ENCODE measurements at regions not wholly inside any gene's neighbourhood (a gene's known extent, or its start where the extent isn't known, plus 50 kb on each side); places are given as distances from the start of the nearest gene placed in this dataset.
A peak's percentile ranks its signal among the peaks of the same experiment; 100 is the strongest.

GRCh38 chr20:50370036-50370566, 140.1 kb upstream of the PTPN1 start:
- Histone ChIP-seq H3K9me3 (no peaks in the 10 kb centered on the region), H3K27me3 (ENCODE audit: insufficient read depth in 3 of 3, low read length in 2 of 3) (no peaks in the 10 kb centered on the region), H3K36me3 (ENCODE audit: insufficient read depth in 1 of 2, low read depth in 1 of 2) (no peaks in the 10 kb centered on the region), H3K4me3 (no peak overlapping the region), H3K4me1 (peaks cover 14% of the 10 kb centered on the region), H3K27ac (no peak overlapping the region)
- no peak for DNase-seq
- TF ChIP-seq, protein P1, sequence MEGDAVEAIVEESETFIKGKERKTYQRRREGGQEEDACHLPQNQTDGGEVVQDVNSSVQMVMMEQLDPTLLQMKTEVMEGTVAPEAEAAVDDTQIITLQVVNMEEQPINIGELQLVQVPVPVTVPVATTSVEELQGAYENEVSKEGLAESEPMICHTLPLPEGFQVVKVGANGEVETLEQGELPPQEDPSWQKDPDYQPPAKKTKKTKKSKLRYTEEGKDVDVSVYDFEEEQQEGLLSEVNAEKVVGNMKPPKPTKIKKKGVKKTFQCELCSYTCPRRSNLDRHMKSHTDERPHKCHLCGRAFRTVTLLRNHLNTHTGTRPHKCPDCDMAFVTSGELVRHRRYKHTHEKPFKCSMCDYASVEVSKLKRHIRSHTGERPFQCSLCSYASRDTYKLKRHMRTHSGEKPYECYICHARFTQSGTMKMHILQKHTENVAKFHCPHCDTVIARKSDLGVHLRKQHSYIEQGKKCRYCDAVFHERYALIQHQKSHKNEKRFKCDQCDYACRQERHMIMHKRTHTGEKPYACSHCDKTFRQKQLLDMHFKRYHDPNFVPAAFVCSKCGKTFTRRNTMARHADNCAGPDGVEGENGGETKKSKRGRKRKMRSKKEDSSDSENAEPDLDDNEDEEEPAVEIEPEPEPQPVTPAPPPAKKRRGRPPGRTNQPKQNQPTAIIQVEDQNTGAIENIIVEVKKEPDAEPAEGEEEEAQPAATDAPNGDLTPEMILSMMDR (IDR thresholded peaks at IDR 0.05) = no peak
- intact Hi-C loops (cut with DNase I) = no loop called here
- 89 to 95% (median 92%) methylated on average over 11 of the region's 11 CpGs for WGBS, 3 donors
- no peak for ATAC-seq

- TF ChIP-seq, protein P1 (IDR thresholded peaks at IDR 0.05) = no peak
- H3K36me3 ChIP-seq (ENCODE audit: insufficient read depth in 1 of 2, low read depth in 1 of 2) = no peaks in the 10 kb centered on the region
- H3K4me1 ChIP-seq = peaks cover 14% of the 10 kb centered on the region
- ATAC-seq (no peak), DNase-seq (no peak)
- intact Hi-C loops (cut with DNase I) = no loop called here
- WGBS, 3 donors = 85 to 88% (median 87%) methylated on average over 13 of the region's 13 CpGs
- no peaks in the 10 kb centered on the region for H3K27me3 ChIP-seq (ENCODE audit: insufficient read depth in 3 of 3, low read length in 2 of 3)
- no peaks in the 10 kb centered on the region for H3K9me3 ChIP-seq
- H3K27ac ChIP-seq = peak overlapping the region; percentile 27
- no peak overlapping the region for H3K4me3 ChIP-seq
These were observed 138.1 kb upstream of the PTPN1 start for GRCh38 chr20:50371878-50372769.

DNA sequence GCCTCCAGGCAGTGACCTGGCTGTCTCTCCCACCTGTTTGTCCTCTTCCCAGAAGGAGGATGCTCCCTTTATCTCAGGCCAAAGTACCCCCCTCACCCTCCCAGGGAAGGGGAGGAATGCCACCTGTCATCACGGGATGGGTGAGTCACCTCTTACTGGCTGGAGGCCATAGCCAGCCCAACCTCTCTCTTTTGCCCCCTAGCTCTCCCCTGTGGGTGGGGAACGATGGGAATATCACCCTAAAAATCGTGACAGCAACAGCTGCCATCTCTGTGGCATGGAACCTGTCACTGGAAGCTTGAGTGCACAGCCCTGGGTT, 137.5 kb upstream of the PTPN1 start:
- Histone ChIP-seq H3K9me3 (no peaks in the 10 kb centered on the region), H3K36me3 (ENCODE audit: insufficient read depth in 1 of 2, low read depth in 1 of 2) (no peaks in the 10 kb centered on the region), H3K4me1 (peaks cover 15% of the 10 kb centered on the region), H3K4me3 (no peak overlapping the region), H3K27ac (no peak overlapping the region), H3K27me3 (ENCODE audit: insufficient read depth in 3 of 3, low read length in 2 of 3) (no peaks in the 10 kb centered on the region)
- intact Hi-C loops (cut with DNase I) = no loop called here
- ATAC-seq (peak; percentile 47 to 63 (median 48)), DNase-seq (no peak)
- TF ChIP-seq, protein P1 (IDR thresholded peaks at IDR 0.05) = no peak
- WGBS, 3 donors = 19 to 34% (median 20%) methylated on average over 3 of the region's 3 CpGs

- WGBS, 3 donors = 47 to 51% (median 51%) methylated on average over 7 of the region's 7 CpGs
- TF ChIP-seq, protein P1 (IDR thresholded peaks at IDR 0.05) = no peak
- H3K9me3 ChIP-seq = no peaks in the 10 kb centered on the region
- H3K4me3 ChIP-seq = no peak overlapping the region
- peaks cover 25% of the 10 kb centered on the region for H3K4me1 ChIP-seq
- no peak overlapping the region for H3K27ac ChIP-seq
- DNase-seq (no peak), ATAC-seq (no peak)
- intact Hi-C loops (cut with DNase I) = no loop called here
- no peaks in the 10 kb centered on the region for H3K36me3 ChIP-seq (ENCODE audit: insufficient read depth in 1 of 2, low read depth in 1 of 2)
- H3K27me3 ChIP-seq (ENCODE audit: insufficient read depth in 3 of 3, low read length in 2 of 3) = no peaks in the 10 kb centered on the region
These were observed 136.4 kb upstream of the PTPN1 start for GRCh38 chr20:50373674-50374286.
